ENCODE measurements at regions not wholly inside any gene's neighbourhood (a gene's known extent, or its start where the extent isn't known, plus 50 kb on each side); places are given as distances from the start of the nearest gene placed in this dataset.

DNA sequence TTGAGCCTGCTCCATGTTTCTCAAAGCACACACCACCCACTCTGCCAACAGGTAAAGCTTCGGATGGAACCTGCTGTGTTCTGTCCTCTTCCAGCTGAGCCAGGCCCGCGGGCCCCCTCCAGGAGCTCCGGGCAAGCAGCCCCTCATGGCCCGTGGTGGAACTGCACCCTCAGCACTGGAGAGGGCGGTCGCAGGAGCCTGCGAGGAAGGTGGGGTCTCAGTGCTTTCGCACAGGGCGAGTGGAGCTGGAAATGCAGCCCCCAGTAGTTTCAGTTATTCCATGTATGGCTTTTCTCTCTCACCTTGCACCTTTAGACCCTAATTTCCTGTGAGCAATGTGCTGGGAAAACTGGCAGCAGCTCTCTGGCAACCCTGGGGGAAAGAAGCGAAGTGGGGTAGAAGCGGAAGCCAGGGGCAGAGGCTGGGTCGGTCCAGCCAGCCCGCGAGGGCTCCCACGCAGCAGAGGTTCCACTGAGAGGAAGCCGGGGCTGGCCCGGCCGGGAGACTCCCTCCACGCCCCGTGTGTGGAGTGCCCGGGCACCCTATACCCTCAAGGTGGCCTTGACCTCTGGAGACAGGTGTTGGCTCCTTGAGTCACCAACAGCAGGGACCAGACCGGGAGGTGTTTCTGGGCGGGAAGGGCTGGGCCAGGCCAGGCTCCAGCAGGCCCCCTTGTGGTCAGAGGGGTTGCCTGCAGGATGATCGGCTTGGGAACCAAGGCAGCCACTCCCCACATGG, 119.9 kb upstream of the TMEM45B start:
- TF ChIP-seq, protein P1, sequence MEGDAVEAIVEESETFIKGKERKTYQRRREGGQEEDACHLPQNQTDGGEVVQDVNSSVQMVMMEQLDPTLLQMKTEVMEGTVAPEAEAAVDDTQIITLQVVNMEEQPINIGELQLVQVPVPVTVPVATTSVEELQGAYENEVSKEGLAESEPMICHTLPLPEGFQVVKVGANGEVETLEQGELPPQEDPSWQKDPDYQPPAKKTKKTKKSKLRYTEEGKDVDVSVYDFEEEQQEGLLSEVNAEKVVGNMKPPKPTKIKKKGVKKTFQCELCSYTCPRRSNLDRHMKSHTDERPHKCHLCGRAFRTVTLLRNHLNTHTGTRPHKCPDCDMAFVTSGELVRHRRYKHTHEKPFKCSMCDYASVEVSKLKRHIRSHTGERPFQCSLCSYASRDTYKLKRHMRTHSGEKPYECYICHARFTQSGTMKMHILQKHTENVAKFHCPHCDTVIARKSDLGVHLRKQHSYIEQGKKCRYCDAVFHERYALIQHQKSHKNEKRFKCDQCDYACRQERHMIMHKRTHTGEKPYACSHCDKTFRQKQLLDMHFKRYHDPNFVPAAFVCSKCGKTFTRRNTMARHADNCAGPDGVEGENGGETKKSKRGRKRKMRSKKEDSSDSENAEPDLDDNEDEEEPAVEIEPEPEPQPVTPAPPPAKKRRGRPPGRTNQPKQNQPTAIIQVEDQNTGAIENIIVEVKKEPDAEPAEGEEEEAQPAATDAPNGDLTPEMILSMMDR (IDR thresholded peaks at IDR 0.05) = peak in 3 of 4 experiments; percentile 32 to 53 (median 41)
- TF ChIP-seq POLR2A (IDR thresholded peaks at IDR 0.05) (no peak), POLR2AphosphoS5 (IDR thresholded peaks at IDR 0.05) (no peak), EP300 (IDR thresholded peaks at IDR 0.05) (no peak)
- WGBS, 2 donors (ENCODE audit: low coverage in 1 of 2) = 5 to 16% methylated on average over 7 to 11 of the region's 25 CpGs
- Histone ChIP-seq H3K9me3 (no peaks in the 10 kb centered on the region), H3K36me3 (no peaks in the 10 kb centered on the region), H3K27me3 (peaks cover 63% of the 10 kb centered on the region), H3K4me1 (peaks cover 0 to 8% (median 0%) of the 10 kb centered on the region in 3 donors), H3K27ac (no peak overlapping the region), H3K4me3 (peak overlapping the region in 1 of 2 donors; percentile 41)
- ATAC-seq = peak; percentile 44

DNA sequence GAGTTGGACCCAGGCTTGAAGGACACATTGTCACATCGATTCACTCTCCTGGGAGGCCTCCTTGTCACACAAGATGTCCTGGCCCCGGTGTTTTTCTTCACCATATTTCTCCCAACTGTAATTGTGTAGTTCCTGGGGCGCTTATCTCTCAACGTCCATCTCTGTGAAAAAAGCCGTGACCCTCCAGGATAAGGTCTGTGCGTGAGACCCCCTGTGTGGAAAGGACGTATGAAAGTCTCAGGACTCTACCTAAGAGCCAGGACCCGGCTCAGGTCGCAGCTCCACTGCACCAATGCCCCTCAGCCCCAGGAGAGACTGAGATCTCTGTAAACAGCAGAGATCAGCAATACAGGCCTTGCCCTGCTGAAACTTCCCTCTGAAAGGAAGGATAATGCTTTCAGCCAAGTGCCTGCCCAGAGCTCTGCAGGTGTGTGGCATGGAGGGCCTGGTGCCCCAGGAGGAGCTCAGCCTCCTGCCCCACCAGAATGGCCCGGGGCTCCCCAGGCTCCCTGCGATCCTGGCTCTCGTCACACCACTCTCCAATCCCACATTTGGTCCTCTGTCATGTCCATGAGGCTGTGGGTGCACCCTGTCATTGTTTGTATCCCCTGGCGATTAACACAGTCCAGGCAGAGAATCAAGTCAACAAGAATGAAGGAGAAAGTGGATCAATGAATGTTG, 119.2 kb upstream of the TMEM45B start:
- no peaks in the 10 kb centered on the region for H3K9me3 ChIP-seq
- ATAC-seq = no peak
- no peak overlapping the region for H3K4me3 ChIP-seq

DNA sequence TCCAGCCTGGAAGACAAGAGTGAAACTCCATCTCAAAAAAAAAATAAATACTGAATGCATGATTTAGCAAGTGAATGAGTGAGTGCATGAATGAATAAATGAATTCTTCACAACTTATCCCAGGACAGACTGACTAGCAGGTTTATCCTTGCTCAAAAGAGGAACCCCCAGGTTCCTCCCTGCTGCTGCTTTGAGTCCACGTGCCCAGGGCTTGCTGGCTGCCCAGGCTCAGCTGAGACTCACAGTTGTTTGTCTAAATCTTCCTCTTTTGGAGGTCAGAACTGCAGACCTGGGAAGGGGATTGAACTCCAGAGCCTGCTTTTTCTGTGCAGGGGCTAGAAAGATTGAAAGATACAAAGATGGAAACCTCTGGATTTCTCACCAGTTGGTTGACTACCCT, 117.4 kb upstream of the TMEM45B start:
- Histone ChIP-seq H3K4me1 (peaks cover 0 to 8% (median 0%) of the 10 kb centered on the region in 3 donors), H3K27ac (no peak overlapping the region), H3K4me3 (no peak overlapping the region), H3K9me3 (no peaks in the 10 kb centered on the region), H3K36me3 (no peaks in the 10 kb centered on the region), H3K27me3 (peaks cover 52% of the 10 kb centered on the region)
- WGBS, 2 donors (ENCODE audit: low coverage in 1 of 2) = 73% methylated on average over 1 of the region's 1 CpG; no CpG with 5 or more reads in 1 of the 2 donors
- TF ChIP-seq EP300 (IDR thresholded peaks at IDR 0.05) (no peak), POLR2A (IDR thresholded peaks at IDR 0.05) (no peak), POLR2AphosphoS5 (IDR thresholded peaks at IDR 0.05) (no peak)
- TF ChIP-seq, protein P1 (IDR thresholded peaks at IDR 0.05) = no peak
- ATAC-seq = no peak

More for the DNA sequence above, 119.2 kb upstream of the TMEM45B start:
- no peak for TF ChIP-seq EP300 (IDR thresholded peaks at IDR 0.05)
- Histone ChIP-seq H3K27ac (no peak overlapping the region), H3K27me3 (peaks cover 63% of the 10 kb centered on the region), H3K4me1 (peaks cover 0 to 8% (median 0%) of the 10 kb centered on the region in 3 donors), H3K36me3 (no peaks in the 10 kb centered on the region)
- WGBS, 2 donors (ENCODE audit: low coverage in 1 of 2) = 50 to 83% methylated on average over 1 to 2 of the region's 13 CpGs

DNA sequence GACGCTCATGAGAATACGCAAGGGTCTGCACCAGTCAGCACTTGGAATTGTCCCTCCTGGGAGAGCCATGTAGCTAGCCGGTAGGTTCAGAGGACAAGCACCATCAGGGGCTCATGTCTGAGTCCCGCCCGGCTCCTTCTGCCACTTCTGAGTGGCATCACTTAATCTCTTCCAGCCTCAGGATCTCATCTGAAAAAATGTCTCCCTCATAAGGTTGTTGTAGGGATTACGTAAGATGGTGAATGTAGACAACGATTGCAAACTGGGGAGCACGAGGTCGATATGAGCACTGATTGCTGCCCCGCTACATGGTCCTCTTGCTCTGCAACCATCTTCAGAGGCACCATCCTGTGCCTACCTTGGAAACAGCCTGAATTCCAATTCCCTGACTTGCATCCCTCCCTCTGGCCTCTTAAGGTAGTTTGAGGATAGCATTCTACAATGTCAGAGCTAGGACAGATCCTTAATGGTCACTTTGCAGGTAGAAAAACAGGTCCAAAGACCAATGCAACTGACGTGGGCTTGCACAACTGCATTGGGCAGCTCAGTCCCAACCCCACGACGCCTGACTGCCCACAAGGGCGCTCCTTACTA, 115.8 kb upstream of the TMEM45B start:
- Histone ChIP-seq H3K27ac (no peak overlapping the region), H3K4me1 (peaks cover 0 to 8% (median 0%) of the 10 kb centered on the region in 3 donors), H3K4me3 (no peak overlapping the region), H3K9me3 (no peaks in the 10 kb centered on the region), H3K27me3 (peaks cover 49% of the 10 kb centered on the region), H3K36me3 (no peaks in the 10 kb centered on the region)
- no peak for ATAC-seq
- TF ChIP-seq EP300 (IDR thresholded peaks at IDR 0.05) (no peak), POLR2AphosphoS5 (IDR thresholded peaks at IDR 0.05) (no peak), POLR2A (IDR thresholded peaks at IDR 0.05) (no peak)
- TF ChIP-seq, protein P1 (IDR thresholded peaks at IDR 0.05) = no peak
- 73 to 81% methylated on average over 5 of the region's 14 CpGs for WGBS, 2 donors (ENCODE audit: low coverage in 1 of 2)

DNA sequence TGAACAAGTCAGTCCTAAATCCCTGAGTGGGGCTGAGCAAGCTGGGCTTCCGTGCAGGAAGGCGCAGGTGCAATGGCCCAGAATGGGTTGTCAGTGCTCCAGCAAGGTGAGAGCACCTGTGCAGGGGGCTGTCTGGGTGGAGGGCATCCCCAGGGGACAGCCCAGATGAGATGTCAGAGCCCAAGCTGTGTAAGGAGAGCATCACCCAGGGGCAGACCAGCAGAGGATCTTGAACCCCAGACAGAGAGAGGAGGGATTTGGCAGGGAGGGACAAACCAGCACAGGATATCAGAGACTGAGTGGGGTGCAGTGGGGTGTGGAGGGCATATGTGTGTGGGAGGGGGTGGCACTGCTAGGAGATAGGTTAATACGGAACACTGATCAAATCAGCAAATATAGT, 114.9 kb upstream of the TMEM45B start:
- no peak overlapping the region for H3K4me3 ChIP-seq
- H3K9me3 ChIP-seq = no peaks in the 10 kb centered on the region
- TF ChIP-seq, protein P1 (IDR thresholded peaks at IDR 0.05) = no peak
- TF ChIP-seq POLR2AphosphoS5 (IDR thresholded peaks at IDR 0.05) = no peak
- no peak for TF ChIP-seq POLR2A (IDR thresholded peaks at IDR 0.05)
- TF ChIP-seq EP300 (IDR thresholded peaks at IDR 0.05) = no peak
- WGBS, 2 donors (ENCODE audit: low coverage in 1 of 2) = 57 to 100% methylated on average over 1 of the region's 3 CpGs
- H3K27me3 ChIP-seq = peaks cover 42% of the 10 kb centered on the region
- ATAC-seq = no peak
- H3K4me1 ChIP-seq = peaks cover 0 to 4% (median 0%) of the 10 kb centered on the region in 3 donors
- H3K36me3 ChIP-seq = no peaks in the 10 kb centered on the region
- no peak overlapping the region for H3K27ac ChIP-seq
